H1 (cell line): ENCODE measurements at regions not wholly inside any gene's neighbourhood (a gene's known extent, or its start where the extent isn't known, plus 50 kb on each side); places are given as distances from the start of the nearest gene placed in this dataset.

Experiments used
- CTCF ChIA-PET: fragments of 300-600 bp; sonication (Branson Sonifier 250); formaldehyde crosslinking; loops from one replicate; lab custom pipeline; 2021; ENCODE audit not compliant: partially characterized antibody; lab: Charles Lee
- POLR2A ChIA-PET: fragments of 300-600 bp; sonication (Branson Sonifier 250); formaldehyde crosslinking; loops from one replicate; lab custom pipeline; 2021; ENCODE audit warnings: inconsistent platforms; ENCODE audit not compliant: partially characterized antibody; lab: Charles Lee
- DNase-seq, 2 experiments: peaks; one replicate each; pipeline versions ENCODE4 v3.0.0 to v3.0.0-alpha.2; 2010 to 2022; ENCODE audit warnings: low spot score in 2 of 2, low read depth in 1 of 2, mixed read lengths in 1 of 2
- FAIRE-seq: peaks from 2 replicates; lab custom pipeline; 2011; peaks lifted over from hg19 to GRCh38; lab: Jason Lieb, UNC
- H2AFZ ChIP-seq: 2 replicates; pipeline ENCODE4 v1.8.1; 2012; ENCODE audit warnings: low read length, inconsistent platforms
- H2AK5ac ChIP-seq: 2 replicates; pipeline ENCODE4 v1.6.1; 2013; ENCODE audit warnings: low read depth, low read length
- H2BK120ac ChIP-seq: replicated peaks from 2 replicates; pipeline ENCODE3; 2013; ENCODE audit warnings: low read depth, low read length, inconsistent platforms
- H2BK12ac ChIP-seq: 2 replicates; pipeline ENCODE4 v1.6.1; 2013; ENCODE audit warnings: low read depth, low read length
- H2BK15ac ChIP-seq: 2 replicates; pipeline ENCODE4 v1.6.1; 2013; ENCODE audit warnings: low read length
- H2BK20ac ChIP-seq: 2 replicates; pipeline ENCODE4 v1.6.1; 2013; ENCODE audit warnings: low read length
- H2BK5ac ChIP-seq: 2 replicates; pipeline ENCODE4 v1.6.1; 2013; ENCODE audit warnings: low read depth, low read length
- H3K14ac ChIP-seq: 2 replicates; pipeline ENCODE4 v1.6.1; 2013; ENCODE audit warnings: inconsistent platforms; ENCODE audit not compliant: insufficient read length
- H3K18ac ChIP-seq: 2 replicates; pipeline ENCODE4 v1.6.1; 2013; ENCODE audit warnings: low read length; ENCODE audit errors: extremely low read depth
- H3K23ac ChIP-seq: 2 replicates; pipeline ENCODE4 v1.6.1; 2013; ENCODE audit warnings: inconsistent platforms; ENCODE audit not compliant: insufficient read length
- H3K23me2 ChIP-seq: 2 replicates; pipeline ENCODE4 v1.6.1; 2013; ENCODE audit warnings: low read depth, low read length
- H3K27ac ChIP-seq: 2 replicates; pipeline ENCODE4 v1.6.1; 2011; ENCODE audit warnings: low read depth, low read length, inconsistent platforms
- H3K27me3 ChIP-seq, 4 experiments: replicated peaks in 1 of 4; 1 replicate in 1 of 4; 2 replicates in 3 of 4; pipeline versions ENCODE4 v1.6.1 to v1.8.1; 2011 to 2013; ENCODE audit warnings: low read length in 3 of 4, mild to moderate bottlenecking in 3 of 4, inconsistent platforms in 2 of 4, mixed read lengths in 2 of 4, moderate library complexity in 1 of 4; ENCODE audit not compliant: control insufficient read depth in 3 of 4, insufficient read depth in 3 of 4; ENCODE audit errors: extremely low read depth in 1 of 4
- H3K36me3 ChIP-seq, 4 experiments: 2 replicates each; pipeline versions ENCODE4 v1.6.1 to v1.8.1; 2011 to 2013; ENCODE audit warnings: mild to moderate bottlenecking in 4 of 4, low read length in 3 of 4, moderate library complexity in 2 of 4, control low read depth in 1 of 4, inconsistent platforms in 1 of 4; ENCODE audit not compliant: insufficient read depth in 4 of 4, control insufficient read depth in 2 of 4
- H3K4ac ChIP-seq: replicated peaks from 2 replicates; pipeline ENCODE3; 2013; ENCODE audit warnings: low read length, low read depth, mixed read lengths, inconsistent platforms; ENCODE audit not compliant: insufficient read length
- H3K4me1 ChIP-seq, 4 experiments: replicated peaks in 1 of 4; 1 replicate in 1 of 4; 2 replicates in 3 of 4; pipeline versions ENCODE4 v1.6.1 to v1.8.1; 2011 to 2013; ENCODE audit warnings: low read length in 3 of 4, inconsistent platforms in 2 of 4, mixed read lengths in 1 of 4; ENCODE audit not compliant: insufficient read depth in 4 of 4, control insufficient read depth in 3 of 4
- H3K4me2 ChIP-seq, 2 experiments: 2 replicates each; pipeline versions ENCODE4 v1.6.1 to v1.8.1; 2011 to 2013; ENCODE audit warnings: low read depth in 2 of 2, low read length in 2 of 2, control low read depth in 1 of 2, inconsistent platforms in 1 of 2, mild to moderate bottlenecking in 1 of 2; ENCODE audit not compliant: insufficient read depth in 1 of 2
- H3K4me3 ChIP-seq, 4 experiments: fragments of 200-600, 300-600 bp in 1 of 4; sonication (generic), shearing (Covaris generic), sonication (Bioruptor Twin) in 1 of 4; 2 replicates each; pipeline versions ENCODE4 v1.5.1 to v1.8.1; 2011 to 2016; ENCODE audit warnings: low read length in 4 of 4, low read depth in 3 of 4, control low read depth in 2 of 4, inconsistent platforms in 2 of 4, mild to moderate bottlenecking in 2 of 4, mixed read lengths in 1 of 4, moderate library complexity in 1 of 4; ENCODE audit not compliant: insufficient read depth in 2 of 4; ENCODE audit errors: extremely low read depth in 1 of 4
- H3K56ac ChIP-seq: replicated peaks from 2 replicates; pipeline ENCODE3; 2013; ENCODE audit warnings: low read depth, mild to moderate bottlenecking, mixed read lengths, low read length, inconsistent platforms; ENCODE audit not compliant: insufficient read length
- H3K79me1 ChIP-seq: 2 replicates; pipeline ENCODE4 v1.6.1; 2013; ENCODE audit warnings: low read depth, low read length, control low read depth
- H3K79me2 ChIP-seq, 2 experiments: 2 replicates each; pipeline versions ENCODE4 v1.6.1 to v1.8.1; 2012 to 2013; ENCODE audit warnings: low read length in 2 of 2, mild to moderate bottlenecking in 2 of 2, inconsistent platforms in 1 of 2; ENCODE audit not compliant: insufficient read depth in 2 of 2, control insufficient read depth in 1 of 2
- H3K9ac ChIP-seq, 4 experiments: replicated peaks in 1 of 4; 1 replicate in 1 of 4; 2 replicates in 3 of 4; pipeline versions ENCODE4 v1.6.1 to v1.8.1; 2011 to 2013; ENCODE audit warnings: low read depth in 3 of 4, low read length in 3 of 4, control low read depth in 2 of 4, mild to moderate bottlenecking in 2 of 4, moderate library complexity in 2 of 4, inconsistent platforms in 1 of 4; ENCODE audit errors: extremely low read depth in 1 of 4
- H3K9me3 ChIP-seq, 2 experiments: 2 replicates each; pipeline versions ENCODE4 v1.6.1 to v1.8.1; 2012 to 2013; ENCODE audit warnings: mild to moderate bottlenecking in 2 of 2, moderate library complexity in 2 of 2, control low read depth in 1 of 2, inconsistent platforms in 1 of 2, low read depth in 1 of 2, low read length in 1 of 2, mixed read lengths in 1 of 2; ENCODE audit not compliant: insufficient read depth in 2 of 2
- H4K20me1 ChIP-seq, 2 experiments: replicated peaks in 1 of 2; 2 replicates each; pipeline versions ENCODE3 to v1.8.1; 2011 to 2013; ENCODE audit warnings: inconsistent platforms in 2 of 2, low read length in 2 of 2, mild to moderate bottlenecking in 1 of 2; ENCODE audit not compliant: insufficient read depth in 2 of 2, control insufficient read depth in 1 of 2
- H4K5ac ChIP-seq: 2 replicates; pipeline ENCODE4 v1.6.1; 2013; ENCODE audit warnings: low read length, low read depth, mixed read lengths, inconsistent platforms; ENCODE audit not compliant: insufficient read length
- H4K8ac ChIP-seq: 2 replicates; pipeline ENCODE4 v1.8.0; 2013; ENCODE audit warnings: mild to moderate bottlenecking, moderate library complexity, low read length, inconsistent platforms; ENCODE audit not compliant: insufficient read depth; ENCODE audit errors: extremely low read depth
- H4K91ac ChIP-seq: replicated peaks from 2 replicates; pipeline ENCODE3; 2013; ENCODE audit warnings: low read length, mixed read lengths, inconsistent platforms; ENCODE audit not compliant: insufficient read length
- EP300 ChIP-seq, 2 experiments: IDR thresholded peaks; 1 replicate in 1 of 2; 2 replicates in 1 of 2; pipeline ENCODE4 v1.6.1; 2011 to 2012; ENCODE audit warnings: low read depth in 2 of 2, low read length in 2 of 2, mild to moderate bottlenecking in 2 of 2, borderline replicate concordance in 1 of 2, inconsistent platforms in 1 of 2, moderate library complexity in 1 of 2
- SP1 ChIP-seq: IDR thresholded peaks from 2 replicates; pipeline ENCODE4 v1.6.1; 2011; ENCODE audit warnings: low read depth, low read length
- WGBS, 2 experiments: shearing (Covaris generic) in 1 of 2; methylation state at CpG; one replicate each; pipeline versions ENCODE4 v1.1.6 to v1.1.7; 2013 to 2015; ENCODE audit warnings: low lambda C conversion rate in 2 of 2, mixed read lengths in 2 of 2, inconsistent platforms in 1 of 2, low coverage in 1 of 2, missing lambda C conversion rate in 1 of 2; ENCODE audit not compliant: insufficient replicate concordance in 2 of 2, insufficient coverage in 1 of 2, insufficient read length in 1 of 2; ENCODE audit errors: extremely low coverage in 1 of 2, missing lambda C conversion rate in 1 of 2; 5-methylcytosine and 5-hydroxymethylcytosine counted together

DNA sequence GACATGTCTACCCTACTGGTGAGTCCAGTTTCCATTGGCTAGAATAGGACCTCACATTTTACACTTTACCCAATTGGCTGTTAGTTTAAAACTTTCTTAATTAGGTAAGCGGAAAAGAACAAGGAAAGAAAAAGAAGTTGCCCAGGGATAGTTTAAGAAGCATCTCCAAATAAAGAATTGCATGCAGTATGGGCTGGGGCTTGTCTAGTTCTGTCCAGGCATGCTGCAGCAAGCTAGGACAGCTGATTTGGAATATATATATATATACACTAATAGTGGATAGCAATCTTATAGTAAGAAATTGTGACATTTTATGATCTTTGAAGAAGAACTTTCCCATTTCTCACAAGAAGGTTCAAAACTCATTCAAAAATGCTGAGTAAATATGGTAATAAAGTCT lies 90.0 kb upstream of the ERBB4 start:
- Histone ChIP-seq H3K79me1 (no peaks in the 10 kb centered on the region), H3K23ac (no peak overlapping the region), H3K4me1 (no peaks in the 10 kb centered on the region), H4K20me1 (no peaks in the 10 kb centered on the region), H4K8ac (no peak overlapping the region), H3K4ac (no peak overlapping the region), H3K9ac (no peak overlapping the region), H3K23me2 (no peaks in the 10 kb centered on the region), H3K18ac (no peak overlapping the region), H3K36me3 (no peaks in the 10 kb centered on the region), H2AFZ (no peak overlapping the region), H3K9me3 (no peaks in the 10 kb centered on the region), H3K27ac (no peak overlapping the region), H2BK5ac (no peak overlapping the region), H4K5ac (no peak overlapping the region), H3K4me3 (no peak overlapping the region), H3K56ac (no peak overlapping the region), H2BK120ac (no peak overlapping the region), H2BK12ac (no peak overlapping the region), H3K79me2 (no peaks in the 10 kb centered on the region), H4K91ac (no peak overlapping the region), H3K14ac (no peak overlapping the region), H2BK20ac (no peak overlapping the region), H3K27me3 (no peaks in the 10 kb centered on the region), H2BK15ac (no peak overlapping the region), H2AK5ac (no peak overlapping the region), H3K4me2 (no peak overlapping the region)
- ChIA-PET CTCF (no interaction called here), POLR2A (no interaction called here)
- TF ChIP-seq EP300 (IDR thresholded peaks at IDR 0.05; ENCODE audit: borderline replicate concordance in 1 of 2, low read depth in 2 of 2, low read length in 2 of 2): no peak
- no peak for TF ChIP-seq SP1
- WGBS, 2 experiments: 100% methylated on average over 1 of the region's 1 CpG; no CpG with 5 or more reads in 1 of the 2 experiments
- FAIRE-seq (no peak), DNase-seq (no peak)
